ENCODE measurements at regions not wholly inside any gene's neighbourhood (a gene's known extent, or its start where the extent isn't known, plus 50 kb on each side); places are given as distances from the start of the nearest gene placed in this dataset.
A peak's percentile ranks its signal among the peaks of the same experiment; 100 is the strongest.

- H3K4me3 ChIP-seq (ENCODE audit: low read depth, low read length) = no peak overlapping the region
- DNase-seq (ENCODE audit: low read depth) = no peak
- no peak for TF ChIP-seq CTCF (IDR thresholded peaks at IDR 0.05; ENCODE audit: control insufficient read depth, extremely low read depth, insufficient read depth)
Observed at GRCh38 chr1:229759037-229759435, 133.0 kb downstream of the URB2 start.

GRCh38 chr1:229759586-229759985 lies 133.5 kb downstream of the URB2 start:
- TF ChIP-seq CTCF (IDR thresholded peaks at IDR 0.05; ENCODE audit: control insufficient read depth, extremely low read depth, insufficient read depth) = no peak
- no peak overlapping the region for H3K4me3 ChIP-seq (ENCODE audit: low read depth, low read length)
- DNase-seq (ENCODE audit: low read depth) = no peak

- no peak for TF ChIP-seq CTCF (IDR thresholded peaks at IDR 0.05; ENCODE audit: control insufficient read depth, extremely low read depth, insufficient read depth)
- no peak overlapping the region for H3K4me3 ChIP-seq (ENCODE audit: low read depth, low read length)
- no peak for DNase-seq (ENCODE audit: low read depth)
Observed at GRCh38 chr1:229760478-229760996, 134.5 kb downstream of the URB2 start.

- no peak overlapping the region for H3K4me3 ChIP-seq (ENCODE audit: low read depth, low read length)
- DNase-seq (ENCODE audit: low read depth) = no peak
- TF ChIP-seq CTCF (IDR thresholded peaks at IDR 0.05; ENCODE audit: control insufficient read depth, extremely low read depth, insufficient read depth) = no peak
Observed at GRCh38 chr1:229762891-229763290, 136.8 kb downstream of the URB2 start.

- no peak overlapping the region for H3K4me3 ChIP-seq (ENCODE audit: low read depth, low read length)
- DNase-seq (ENCODE audit: low read depth) = peak; percentile 92
- TF ChIP-seq CTCF (IDR thresholded peaks at IDR 0.05; ENCODE audit: control insufficient read depth, extremely low read depth, insufficient read depth) = no peak
Observed at GRCh38 chr1:229768232-229768631, 142.2 kb downstream of the URB2 start.

GRCh38 chr1:229769006-229769405 lies 143.0 kb downstream of the URB2 start:
- H3K4me3 ChIP-seq (ENCODE audit: low read depth, low read length) = no peak overlapping the region
- no peak for DNase-seq (ENCODE audit: low read depth)
- no peak for TF ChIP-seq CTCF (IDR thresholded peaks at IDR 0.05; ENCODE audit: control insufficient read depth, extremely low read depth, insufficient read depth)

GRCh38 chr1:229769809-229770208 lies 143.8 kb downstream of the URB2 start:
- TF ChIP-seq CTCF (IDR thresholded peaks at IDR 0.05; ENCODE audit: control insufficient read depth, extremely low read depth, insufficient read depth) = no peak
- no peak for DNase-seq (ENCODE audit: low read depth)
- no peak overlapping the region for H3K4me3 ChIP-seq (ENCODE audit: low read depth, low read length)
